ENCODE measurements at regions not wholly inside any gene's neighbourhood (a gene's known extent, or its start where the extent isn't known, plus 50 kb on each side); places are given as distances from the start of the nearest gene placed in this dataset.

DNA sequence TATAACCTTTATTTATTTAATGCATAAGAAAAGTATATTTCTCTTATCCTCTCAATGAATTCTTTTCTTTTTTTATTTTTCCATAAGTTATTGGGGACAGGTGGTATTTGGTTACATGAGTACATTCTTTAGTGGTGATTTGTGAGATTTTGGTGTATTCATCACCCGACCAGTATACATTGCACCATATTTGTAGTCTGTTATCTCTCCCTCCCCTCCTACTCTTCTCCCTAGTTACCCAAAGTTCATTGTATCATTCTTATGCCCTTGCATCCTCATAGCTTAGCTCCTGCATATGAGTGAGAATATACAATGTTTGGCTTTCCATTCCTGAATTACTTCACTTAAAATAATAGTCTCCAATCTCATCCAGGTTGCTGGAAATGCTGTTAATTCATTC, 1900.0 kb upstream of the SEL1L start:
- H3K4me3 ChIP-seq (ENCODE audit: low read depth, low read length), result no peak overlapping the region
- TF ChIP-seq, protein P1, sequence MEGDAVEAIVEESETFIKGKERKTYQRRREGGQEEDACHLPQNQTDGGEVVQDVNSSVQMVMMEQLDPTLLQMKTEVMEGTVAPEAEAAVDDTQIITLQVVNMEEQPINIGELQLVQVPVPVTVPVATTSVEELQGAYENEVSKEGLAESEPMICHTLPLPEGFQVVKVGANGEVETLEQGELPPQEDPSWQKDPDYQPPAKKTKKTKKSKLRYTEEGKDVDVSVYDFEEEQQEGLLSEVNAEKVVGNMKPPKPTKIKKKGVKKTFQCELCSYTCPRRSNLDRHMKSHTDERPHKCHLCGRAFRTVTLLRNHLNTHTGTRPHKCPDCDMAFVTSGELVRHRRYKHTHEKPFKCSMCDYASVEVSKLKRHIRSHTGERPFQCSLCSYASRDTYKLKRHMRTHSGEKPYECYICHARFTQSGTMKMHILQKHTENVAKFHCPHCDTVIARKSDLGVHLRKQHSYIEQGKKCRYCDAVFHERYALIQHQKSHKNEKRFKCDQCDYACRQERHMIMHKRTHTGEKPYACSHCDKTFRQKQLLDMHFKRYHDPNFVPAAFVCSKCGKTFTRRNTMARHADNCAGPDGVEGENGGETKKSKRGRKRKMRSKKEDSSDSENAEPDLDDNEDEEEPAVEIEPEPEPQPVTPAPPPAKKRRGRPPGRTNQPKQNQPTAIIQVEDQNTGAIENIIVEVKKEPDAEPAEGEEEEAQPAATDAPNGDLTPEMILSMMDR (IDR thresholded peaks at IDR 0.05; ENCODE audit: low read depth, low read length), result no peak

DNA sequence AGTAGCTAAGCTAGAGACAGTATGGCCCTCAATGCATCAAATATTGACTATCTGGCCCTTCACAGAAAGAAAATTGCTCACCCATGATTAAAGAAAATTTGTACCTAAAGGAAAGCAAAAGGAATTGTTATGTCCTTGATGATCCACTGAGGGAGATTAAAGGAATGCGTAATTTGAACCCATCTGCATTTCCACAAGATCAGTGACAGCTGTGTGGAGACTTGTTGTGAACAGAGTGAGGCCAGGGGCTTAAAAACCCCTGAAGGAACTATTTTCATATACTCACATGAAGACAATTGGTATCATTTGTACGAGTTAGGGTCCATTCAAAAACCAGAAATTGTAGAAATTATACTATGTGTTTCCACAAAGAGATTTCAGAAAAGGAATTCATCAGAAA, 1908.1 kb upstream of the SEL1L start:
- H3K4me3 ChIP-seq (ENCODE audit: low read depth, low read length), result no peak overlapping the region
- TF ChIP-seq, protein P1 (IDR thresholded peaks at IDR 0.05; ENCODE audit: low read depth, low read length), result no peak

DNA sequence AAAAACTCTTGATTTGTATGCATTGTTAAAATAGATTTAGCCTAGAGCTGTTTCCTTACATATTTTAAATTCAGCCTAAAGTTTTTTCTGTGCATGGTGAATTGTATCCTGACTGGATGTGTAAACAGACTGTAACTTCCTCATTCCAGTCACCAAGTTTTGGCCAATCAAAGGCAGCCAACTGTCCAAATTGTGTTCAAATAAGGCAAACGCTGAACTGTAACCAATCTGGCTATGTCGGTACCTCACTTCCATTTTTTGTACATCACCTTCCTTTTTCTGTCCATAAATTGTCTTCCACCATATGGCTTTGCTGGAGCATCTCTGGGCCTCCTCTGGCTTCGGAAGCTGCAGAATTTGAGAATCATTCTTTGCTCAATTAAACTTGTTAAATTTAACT, 1921.9 kb upstream of the SEL1L start:
- no peak overlapping the region for H3K4me3 ChIP-seq (ENCODE audit: low read depth, low read length)
- TF ChIP-seq, protein P1 (IDR thresholded peaks at IDR 0.05; ENCODE audit: low read depth, low read length), result no peak

DNA sequence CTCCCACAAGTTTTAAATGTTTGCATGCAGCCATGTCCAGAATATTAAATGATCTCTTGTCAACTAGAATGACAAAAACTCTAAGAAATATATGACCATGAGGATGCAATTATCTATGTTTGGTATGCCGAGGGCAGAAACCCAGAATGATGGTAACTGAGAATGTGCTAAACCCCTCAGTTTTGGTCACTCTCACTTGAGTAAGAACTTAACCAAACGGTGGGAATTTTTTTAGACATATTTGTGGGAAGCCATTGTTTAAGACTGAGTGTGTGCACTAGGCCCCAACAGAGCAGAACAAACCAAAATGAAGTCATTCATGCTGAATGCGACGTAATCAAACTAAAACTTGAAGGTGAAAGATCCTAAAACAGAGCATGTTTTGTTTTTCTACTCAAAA, 1927.9 kb upstream of the SEL1L start:
- no peak overlapping the region for H3K4me3 ChIP-seq (ENCODE audit: low read depth, low read length)
- TF ChIP-seq, protein P1 (IDR thresholded peaks at IDR 0.05; ENCODE audit: low read depth, low read length), result no peak

DNA sequence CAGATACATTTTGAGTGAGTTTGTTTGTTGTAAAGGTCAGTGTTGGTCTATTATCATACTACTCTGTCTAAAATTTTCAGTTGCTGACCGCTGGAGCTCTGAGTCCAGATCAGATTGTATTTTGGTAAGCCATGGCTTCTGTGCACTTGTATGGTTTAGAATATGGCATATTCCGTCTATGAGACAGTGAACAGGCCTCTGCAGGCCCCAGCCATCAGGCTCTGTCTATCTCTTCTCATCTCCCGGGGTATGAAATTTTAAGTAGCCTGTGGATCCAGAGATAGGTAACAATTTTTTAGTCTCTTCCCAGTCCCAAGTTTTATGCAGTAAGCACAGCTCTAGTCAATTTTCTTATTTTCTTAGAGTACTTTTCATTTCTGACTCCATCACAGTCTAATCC, 1929.1 kb upstream of the SEL1L start:
- no peak overlapping the region for H3K4me3 ChIP-seq (ENCODE audit: low read depth, low read length)
- TF ChIP-seq, protein P1 (IDR thresholded peaks at IDR 0.05; ENCODE audit: low read depth, low read length), result no peak

DNA sequence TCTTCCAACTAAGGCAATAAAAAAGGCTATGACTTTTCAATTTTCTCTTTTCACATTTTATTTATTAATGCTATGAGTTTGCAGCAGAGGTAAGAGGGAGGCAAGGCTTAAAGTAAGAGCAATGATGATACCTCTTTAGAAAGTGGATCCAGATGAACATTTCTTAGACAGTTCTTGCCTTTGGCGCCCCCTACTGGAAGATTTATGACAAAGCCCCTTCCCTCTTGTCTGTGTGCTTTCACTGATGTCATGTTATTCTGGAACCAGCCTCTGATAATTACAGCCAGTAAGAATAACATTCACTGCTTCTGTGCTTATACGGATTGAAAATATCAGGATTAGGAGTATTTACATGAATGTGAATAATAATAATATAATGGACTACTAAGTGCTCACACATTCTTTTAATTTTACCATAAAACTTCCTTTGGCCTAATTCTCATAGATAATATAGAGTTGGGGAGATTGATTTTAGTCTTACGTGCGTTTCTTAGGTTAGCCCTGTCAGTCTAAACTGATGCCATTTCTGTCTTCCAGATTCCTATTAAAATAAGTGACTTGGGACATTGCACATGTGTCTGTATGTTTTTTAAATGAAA, 1929.9 kb upstream of the SEL1L start:
- no peak overlapping the region for H3K4me3 ChIP-seq (ENCODE audit: low read depth, low read length)
- TF ChIP-seq, protein P1 (IDR thresholded peaks at IDR 0.05; ENCODE audit: low read depth, low read length), result no peak

DNA sequence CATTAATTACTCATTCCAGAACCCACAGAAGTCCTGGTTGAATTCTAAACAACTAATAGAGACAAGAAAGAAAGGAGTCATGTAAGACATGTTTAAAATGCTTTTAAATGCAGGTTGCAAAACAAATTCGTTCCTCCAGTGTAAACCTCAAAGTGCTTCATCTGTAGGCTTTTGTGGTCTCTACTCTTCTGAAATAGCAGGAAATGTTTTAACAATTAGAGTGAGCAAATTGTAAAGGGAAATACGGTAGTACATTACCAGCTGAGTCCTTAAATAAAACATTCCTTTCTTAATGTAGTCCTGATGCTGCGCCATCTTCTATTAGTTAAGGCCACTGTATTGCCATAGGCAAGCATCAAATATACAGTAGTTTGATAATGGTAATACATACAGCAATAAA, 1934.2 kb upstream of the SEL1L start:
- TF ChIP-seq, protein P1 (IDR thresholded peaks at IDR 0.05; ENCODE audit: low read depth, low read length), result no peak
- no peak overlapping the region for H3K4me3 ChIP-seq (ENCODE audit: low read depth, low read length)

Measured in WI38 (cell line).